Fibroblast of skin of back (primary cell): ENCODE measurements at regions not wholly inside any gene's neighbourhood (a gene's known extent, or its start where the extent isn't known, plus 50 kb on each side); places are given as distances from the start of the nearest gene placed in this dataset.
"Not testable (repeated sequence)": the region's sequence is repeated elsewhere in the genome, so short reads cannot be mapped to it uniquely, and the experiment has no call there.

Experiments
- DNase-seq: peaks from one replicate; pipeline ENCODE4 v3.0.0-alpha.2; 2013

DNA sequence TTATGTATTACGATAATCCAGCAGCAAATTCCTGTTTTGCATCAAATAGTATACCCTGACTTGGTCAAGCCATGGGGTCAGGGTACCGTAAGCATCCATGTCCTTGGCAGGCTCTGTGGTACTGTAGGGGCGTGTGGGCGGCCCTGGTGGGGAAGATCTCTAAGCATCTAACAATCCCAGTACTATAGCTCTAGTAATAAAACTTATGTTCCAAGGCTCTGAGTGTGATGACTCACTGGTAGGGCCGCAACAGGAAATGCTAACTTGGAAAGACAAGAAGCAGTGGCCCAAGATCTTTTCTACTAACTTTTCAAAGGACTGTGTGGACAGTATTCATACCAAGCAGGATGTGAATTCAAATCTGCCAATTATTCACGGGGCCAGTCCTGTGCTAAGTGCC, 63.8 kb downstream of the CLEC18A start:
- peak; percentile 7 for DNase-seq

DNA sequence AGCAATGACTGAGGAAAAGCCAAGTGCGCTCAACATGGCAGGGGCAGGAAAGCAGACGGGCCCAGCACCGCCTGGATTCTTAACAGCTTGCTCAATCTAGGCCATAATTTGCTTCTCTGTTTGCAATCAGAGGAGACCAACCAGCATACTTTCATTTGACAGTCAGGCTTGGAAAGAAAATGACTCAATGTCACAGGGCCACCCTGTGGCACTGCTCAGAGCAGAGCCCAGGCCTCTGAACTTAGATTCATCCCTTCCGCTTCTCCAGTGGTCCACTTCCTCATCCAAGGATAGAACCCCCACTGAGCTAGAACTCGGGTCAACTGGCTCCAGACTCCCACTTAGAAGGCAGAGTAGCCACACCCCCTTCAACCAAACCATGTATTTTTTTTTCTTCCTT, 65.6 kb downstream of the CLEC18A start:
- DNase-seq, result peak; percentile 27

- peak; percentile 9 for DNase-seq
Measured at GRCh38 chr16:70018254-70018653, 67.1 kb downstream of the CLEC18A start.

- not testable (repeated sequence) for DNase-seq
Measured at GRCh38 chr16:70023207-70023606, 72.1 kb downstream of the CLEC18A start.

- DNase-seq, result not testable (repeated sequence)
Measured at GRCh38 chr16:70023956-70024355, 72.8 kb downstream of the CLEC18A start.

GRCh38 chr16:70026165-70026854, 75.2 kb downstream of the CLEC18A start:
- peak; percentile 69 for DNase-seq

DNA sequence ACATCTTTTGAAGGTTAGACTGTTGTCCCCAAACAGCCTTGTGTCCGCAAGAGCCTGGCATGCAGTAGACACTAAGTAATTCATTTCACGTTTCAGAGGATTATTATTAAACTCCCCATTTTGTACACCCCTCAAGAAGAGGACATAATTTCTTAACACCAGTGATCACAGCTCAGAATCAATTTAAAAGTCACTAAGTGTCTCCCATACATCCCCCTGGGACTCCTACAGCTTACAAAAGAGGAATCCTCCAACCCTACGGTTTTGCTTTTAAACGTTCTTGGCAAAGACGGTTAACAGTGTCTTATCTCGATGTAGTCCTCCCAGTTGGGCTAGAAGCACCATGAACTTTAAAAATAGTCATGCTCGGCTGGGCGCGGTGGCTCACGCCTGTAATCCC, 81.2 kb upstream of the PDPR start:
- not testable (repeated sequence) for DNase-seq

DNA sequence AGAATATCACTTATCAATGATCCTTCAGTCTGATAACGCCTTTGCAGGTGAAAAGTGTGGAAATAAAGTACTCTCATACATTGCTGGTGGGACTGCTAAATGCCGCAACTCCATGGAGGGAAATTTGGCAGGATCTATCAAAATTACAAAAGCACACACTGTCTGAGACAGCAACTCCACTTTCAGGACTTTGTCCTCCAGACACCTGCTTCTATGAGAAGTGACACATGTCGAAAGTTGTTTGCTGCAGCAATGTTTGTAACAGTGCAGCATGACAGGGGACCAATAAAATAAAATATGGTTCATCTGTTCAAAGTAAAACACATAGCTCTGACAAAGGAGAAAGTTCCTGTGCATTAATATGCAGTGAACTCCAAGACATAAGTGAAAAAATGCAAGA, 76.2 kb upstream of the PDPR start:
- DNase-seq, result not testable (repeated sequence)

- DNase-seq, result not testable (repeated sequence)
Measured at GRCh38 chr16:70040554-70040953, 73.6 kb upstream of the PDPR start.

- peak; percentile 48 for DNase-seq
Measured at GRCh38 chr16:70043538-70044067, 70.5 kb upstream of the PDPR start.

GRCh38 chr16:70046560-70046959, 67.6 kb upstream of the PDPR start:
- DNase-seq, result not testable (repeated sequence)

GRCh38 chr16:70048083-70048482, 66.0 kb upstream of the PDPR start:
- not testable (repeated sequence) for DNase-seq

DNA sequence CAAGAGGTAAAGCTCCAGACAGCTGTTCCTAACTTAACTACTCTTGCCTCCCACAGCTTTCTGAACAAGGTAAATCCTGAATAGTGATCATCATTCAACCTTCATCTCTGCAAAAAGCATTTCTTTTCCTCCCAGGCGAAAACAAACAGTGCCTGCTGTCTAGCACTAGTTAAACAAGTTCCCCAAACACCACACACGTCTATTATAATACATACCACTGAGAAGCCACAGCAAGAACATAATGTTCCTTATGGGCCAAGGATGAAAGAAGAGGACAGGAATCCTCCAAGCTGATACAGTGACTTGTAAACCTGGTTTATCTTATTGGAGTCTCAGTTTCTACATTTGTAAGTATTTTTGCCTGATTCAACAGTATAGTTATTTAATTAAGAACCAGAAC, 56.1 kb upstream of the PDPR start:
- not testable (repeated sequence) for DNase-seq

- DNase-seq, result not testable (repeated sequence)
Measured at GRCh38 chr16:70059429-70059828, 54.7 kb upstream of the PDPR start.

- DNase-seq, result not testable (repeated sequence)
Measured at GRCh38 chr16:70060521-70061027, 53.6 kb upstream of the PDPR start.

DNA sequence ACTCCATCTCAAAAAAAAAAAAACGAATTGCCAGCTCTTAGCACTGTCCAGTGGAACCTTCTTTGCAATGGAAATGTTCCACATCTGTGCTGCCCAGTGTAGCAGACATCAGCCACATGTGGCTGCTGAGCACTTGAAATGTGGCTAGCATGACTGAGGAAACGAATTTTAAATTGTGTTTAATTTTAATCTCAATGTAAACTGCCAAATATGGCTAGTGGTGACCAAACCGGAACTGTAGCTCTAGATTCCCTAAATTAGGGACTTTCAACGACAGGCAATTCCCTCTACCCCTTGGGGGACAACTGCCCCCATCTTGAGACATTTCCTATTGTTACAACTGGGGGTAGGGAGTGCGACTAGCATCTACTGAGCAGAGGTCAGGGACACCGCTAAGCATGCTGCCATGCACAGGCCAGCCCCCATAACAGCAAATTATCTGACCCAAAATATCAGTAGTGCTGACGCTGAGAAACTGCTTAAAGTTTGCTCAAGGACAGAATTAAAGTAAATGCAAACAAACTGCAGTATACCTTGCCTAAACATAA, 52.4 kb upstream of the PDPR start:
- DNase-seq, result not testable (repeated sequence)

DNA sequence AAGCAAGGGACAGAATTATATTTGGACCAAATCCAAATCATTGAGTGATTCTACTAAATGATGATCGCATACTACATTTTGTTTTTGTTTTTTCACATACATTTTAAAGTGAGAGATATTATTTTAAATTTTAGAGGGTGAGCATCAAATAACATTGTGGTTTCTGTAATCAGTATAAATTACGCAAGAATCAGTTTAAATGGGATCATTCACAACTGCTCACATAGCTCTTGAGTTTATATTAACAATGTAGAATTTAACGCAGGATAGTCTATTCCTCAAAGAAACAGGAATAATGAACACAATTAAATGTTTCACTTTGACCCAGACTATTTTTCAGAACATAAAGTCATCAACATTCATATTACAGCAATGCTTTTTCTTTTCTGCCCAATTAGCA, 51.2 kb upstream of the PDPR start:
- DNase-seq, result not testable (repeated sequence)
